Activated CD8-positive, alpha-beta memory T cell treated with anti-CD3 and anti-CD28 coated beads for 48 hours (primary cell): ENCODE measurements at regions not wholly inside any gene's neighbourhood (a gene's known extent, or its start where the extent isn't known, plus 50 kb on each side); places are given as distances from the start of the nearest gene placed in this dataset.
"Not testable (repeated sequence)": the region's sequence is repeated elsewhere in the genome, so short reads cannot be mapped to it uniquely, and the experiment has no call there.

Experiments
- DNase-seq, 3 experiments: peaks; one replicate each; pipeline ENCODE4 v3.0.0-alpha.2; 2020; ENCODE audit warnings: low read depth in 2 of 3, low spot score in 2 of 3

DNA sequence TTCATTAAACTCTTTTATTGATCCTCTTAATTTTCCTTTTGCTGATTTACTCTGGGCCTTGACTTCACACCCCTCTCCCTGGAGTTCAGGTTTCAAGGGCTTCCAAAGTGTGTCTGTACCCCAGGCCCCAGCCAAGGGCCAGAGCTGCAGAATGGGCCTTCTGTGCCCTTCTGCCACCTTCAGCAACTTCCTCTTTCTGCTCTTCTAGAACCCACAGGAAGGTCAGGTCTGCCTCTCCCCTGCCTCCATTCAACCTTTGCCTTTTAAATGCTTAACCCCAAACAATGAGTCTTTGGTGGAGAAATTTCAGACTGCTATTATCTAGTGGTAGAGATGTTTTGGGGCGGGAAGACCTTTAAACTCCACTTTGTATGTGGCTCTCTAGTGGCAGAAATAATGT is 63.1 kb downstream of the TSN start:
- DNase-seq, result no peak

GRCh38 chr2:121819846-121820245 is 64.4 kb downstream of the TSN start:
- DNase-seq, result no peak

DNA sequence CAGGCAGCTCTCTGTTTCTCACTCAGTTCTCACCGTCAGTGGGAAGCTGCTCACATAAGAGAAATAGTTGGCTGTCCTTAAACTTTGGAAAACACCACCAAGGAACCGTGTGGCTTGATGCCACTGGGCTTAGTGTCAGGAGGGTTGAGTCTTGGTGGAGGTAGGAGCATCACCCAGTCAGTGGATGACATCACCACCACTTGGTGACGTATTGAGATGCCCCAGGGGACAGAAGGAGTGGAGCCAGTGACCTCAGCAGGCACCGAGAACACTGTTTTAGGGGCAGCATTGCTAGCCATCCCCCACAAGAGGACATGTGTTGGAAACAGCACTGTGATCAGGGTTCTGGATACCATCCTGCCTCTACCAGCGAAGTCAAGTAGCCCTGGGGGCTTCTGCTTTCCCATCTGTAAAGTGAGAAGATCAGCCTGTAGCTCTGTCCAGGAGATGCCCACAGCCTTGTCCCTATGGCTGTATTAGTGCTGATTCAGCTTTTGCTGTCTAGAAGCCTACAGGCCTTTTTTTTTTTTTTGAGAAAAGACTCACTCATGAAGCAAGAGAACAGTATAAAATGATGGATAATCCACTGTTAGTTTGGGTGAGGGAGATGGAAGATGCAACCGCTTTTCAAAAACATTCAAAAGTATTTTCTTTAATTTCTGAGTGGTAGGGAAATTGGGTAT is 66.2 kb downstream of the TSN start:
- no peak for DNase-seq

GRCh38 chr2:121824264-121824663 is 68.8 kb downstream of the TSN start:
- no peak for DNase-seq

DNA sequence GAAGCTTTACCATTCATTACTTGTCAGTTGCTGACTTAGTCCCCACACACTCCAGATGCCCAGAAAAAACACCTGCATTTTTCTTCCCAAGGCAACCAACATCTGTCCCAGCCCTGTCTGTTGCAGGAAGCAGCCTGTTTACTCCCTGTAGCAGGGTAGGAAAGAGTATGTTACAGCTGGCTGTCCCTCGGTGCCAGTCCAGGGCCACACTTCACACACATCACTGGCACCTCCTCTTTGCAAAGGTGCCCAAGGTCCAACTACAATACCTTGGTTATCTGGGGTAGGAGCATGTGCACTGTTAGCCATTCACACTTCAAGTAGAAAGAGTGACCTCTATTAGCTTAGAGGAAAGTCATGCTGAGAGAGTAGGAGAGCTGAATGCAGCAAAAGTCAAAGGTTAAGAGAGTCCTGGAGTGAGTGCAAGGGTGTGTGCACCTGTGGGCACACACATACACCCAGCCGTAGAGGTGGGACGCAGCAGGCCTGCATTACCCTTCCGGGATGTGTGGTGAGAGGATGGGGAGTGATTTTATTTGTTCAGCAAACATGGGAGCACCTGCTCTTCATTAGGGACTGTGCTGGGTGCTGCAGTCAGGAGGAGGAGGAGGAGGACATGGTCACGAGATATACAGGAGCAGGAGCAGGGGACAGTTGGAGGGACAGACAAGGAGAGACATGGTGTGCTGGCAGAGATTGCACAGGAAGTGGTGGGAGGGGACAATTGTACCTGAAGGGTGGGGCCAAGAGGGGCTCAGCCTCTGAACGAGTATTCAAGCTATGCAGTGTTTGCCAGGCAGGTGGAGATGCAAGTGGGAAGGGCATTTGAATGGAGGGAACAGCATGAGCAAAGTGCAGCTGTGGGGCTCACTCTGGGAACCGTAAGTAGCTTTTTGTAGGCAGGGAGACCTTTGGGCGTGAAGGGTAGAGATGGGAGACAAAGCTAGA is 69.8 kb downstream of the TSN start:
- DNase-seq, result no peak

DNA sequence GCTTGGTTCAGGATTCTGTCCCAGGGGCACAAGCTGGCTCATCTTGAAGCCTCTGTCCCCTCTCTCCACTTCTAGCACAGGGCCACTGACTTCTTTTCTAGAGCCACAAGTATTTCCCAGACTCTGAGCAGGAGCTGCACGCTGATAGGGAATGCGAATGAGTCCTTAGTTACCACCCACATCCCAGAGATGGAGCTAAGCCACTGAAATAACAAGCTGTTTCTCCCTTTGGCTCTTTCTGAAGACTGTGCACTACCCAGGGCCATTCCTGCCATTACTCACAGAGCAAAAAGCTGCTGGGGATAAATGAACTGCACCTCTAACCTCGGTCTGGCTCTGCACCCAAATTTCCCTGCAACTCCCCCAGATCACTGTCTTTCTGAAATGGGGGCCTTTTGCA is 70.6 kb downstream of the TSN start:
- DNase-seq, result no peak

GRCh38 chr2:121828281-121828731 is 72.9 kb downstream of the TSN start:
- DNase-seq, result no peak

DNA sequence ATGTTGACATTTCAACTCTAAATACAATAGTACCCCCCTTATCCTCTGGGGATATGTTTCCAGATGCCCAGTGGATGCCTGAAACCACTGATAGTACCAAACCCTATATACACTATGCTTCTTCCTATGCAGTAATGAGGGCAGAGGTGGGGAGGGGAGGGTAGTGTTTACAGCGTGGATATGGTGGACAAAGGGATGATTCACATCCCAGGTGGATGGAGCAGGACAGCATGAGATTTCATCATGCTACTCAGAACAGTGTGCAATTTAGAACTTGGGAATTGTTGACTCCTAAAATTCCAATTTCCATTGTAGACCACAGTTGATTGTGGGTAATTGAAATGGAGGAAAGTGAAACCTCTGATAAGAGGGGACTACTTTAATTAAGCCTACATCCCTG is 75.4 kb downstream of the TSN start:
- DNase-seq, result no peak

- DNase-seq, result no peak
These were observed 76.4 kb downstream of the TSN start for GRCh38 chr2:121831841-121832240.

DNA sequence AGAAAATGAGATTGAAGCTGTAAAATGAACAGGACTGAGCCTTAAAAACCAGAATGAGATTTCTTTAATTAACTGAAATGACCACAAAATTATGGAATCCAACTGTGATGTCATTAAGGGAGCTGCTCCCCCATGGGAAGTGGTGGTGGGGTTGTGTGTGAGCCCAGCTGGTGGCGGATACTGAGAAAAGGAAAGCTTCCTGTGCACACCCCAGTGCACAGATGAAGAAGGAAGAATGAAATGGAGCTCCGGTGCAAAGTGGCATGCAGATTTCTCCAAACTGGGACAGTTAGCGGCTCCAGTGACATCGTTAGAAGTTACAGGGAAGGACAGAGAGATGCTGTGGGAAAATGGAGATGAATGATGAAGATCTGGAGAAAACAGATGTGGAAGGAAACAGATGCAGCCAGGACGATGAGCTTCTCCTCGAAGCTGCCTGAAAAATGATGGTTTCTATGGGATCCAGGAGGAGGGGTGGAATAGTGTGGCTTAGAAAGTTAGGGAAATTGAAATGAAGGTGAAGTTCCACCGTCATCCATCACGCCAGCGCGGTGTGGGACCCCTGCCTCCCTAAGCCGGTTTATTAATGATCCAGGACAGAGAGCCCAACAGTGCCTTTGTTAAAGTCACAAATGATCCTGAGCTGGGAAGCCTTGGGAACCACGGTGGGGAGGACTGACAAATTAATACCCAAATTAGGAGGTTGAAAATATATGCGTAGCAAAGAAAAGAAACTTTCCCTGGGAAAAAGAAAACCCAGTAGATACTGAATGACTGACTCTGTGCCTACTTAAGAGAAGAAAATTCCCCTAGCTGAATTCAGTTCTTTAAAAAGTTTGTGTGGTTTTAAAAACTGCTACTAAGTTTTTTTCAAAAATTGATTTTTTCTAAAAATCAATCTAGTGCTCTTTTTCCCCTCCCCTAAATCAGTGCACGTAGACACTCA is 77.2 kb downstream of the TSN start:
- DNase-seq, result no peak

- DNase-seq, result no peak
These were observed 77.9 kb downstream of the TSN start for GRCh38 chr2:121833358-121833723.

GRCh38 chr2:121836611-121837010 is 81.2 kb downstream of the TSN start:
- no peak for DNase-seq

DNA sequence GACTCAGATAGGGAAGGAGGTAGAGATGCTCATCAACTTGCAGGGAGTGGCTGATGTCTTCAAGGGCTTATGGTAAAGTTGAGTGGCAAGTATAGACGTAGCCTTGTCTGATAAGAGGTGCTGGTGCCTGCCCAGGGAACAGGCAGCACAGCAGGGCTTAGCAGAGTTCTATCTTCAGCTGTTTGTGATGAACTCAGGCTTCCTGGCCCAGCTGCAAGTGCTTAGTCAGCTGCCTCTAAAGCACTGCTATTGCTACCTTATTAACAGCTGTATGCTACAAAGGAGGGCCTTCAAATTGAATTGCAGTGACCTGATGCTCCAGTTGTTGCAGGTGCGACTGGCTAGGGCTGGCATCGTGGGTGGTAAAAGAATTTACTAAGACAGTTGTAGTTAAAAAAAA is 82.1 kb downstream of the TSN start:
- DNase-seq, result no peak

DNA sequence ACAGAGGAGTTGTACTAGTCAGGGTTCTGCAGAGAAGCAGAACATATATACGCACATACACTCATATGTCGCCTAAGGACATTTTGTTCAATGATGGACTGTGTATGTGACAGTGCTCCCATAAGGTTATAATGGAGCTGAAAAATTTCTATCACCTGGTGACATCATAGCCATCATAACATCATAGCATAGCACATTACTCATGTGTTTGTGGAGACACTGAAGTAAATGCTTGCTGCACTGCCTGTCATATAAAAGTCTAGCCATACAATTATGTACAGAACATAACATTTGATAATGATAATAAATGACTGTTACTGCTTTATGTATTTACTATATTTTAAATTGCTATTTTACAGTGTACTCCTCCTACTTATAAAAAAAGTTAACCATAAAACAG is 83.1 kb downstream of the TSN start:
- DNase-seq, result no peak

DNA sequence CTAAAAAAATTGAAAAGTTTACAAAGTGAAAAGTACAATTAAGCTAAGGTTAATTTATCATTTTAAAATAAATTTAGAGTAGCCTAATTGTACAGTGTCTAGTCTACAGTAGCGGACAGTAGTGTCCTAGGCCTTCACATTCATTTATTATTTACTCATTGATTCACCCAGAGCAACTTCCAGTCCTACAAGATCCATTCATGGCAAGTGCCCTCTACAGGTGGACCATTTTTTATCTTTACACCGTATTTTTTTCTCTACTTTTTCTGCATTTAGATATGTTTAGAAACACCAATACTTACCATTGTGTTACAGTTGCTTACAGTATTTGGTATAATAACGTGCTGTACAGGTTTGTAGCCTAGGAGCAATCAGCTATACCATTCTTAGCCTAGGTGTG is 84.1 kb downstream of the TSN start:
- no peak for DNase-seq

GRCh38 chr2:121849236-121849635 is 93.8 kb downstream of the TSN start:
- no peak for DNase-seq

GRCh38 chr2:121853149-121853548 is 97.7 kb downstream of the TSN start:
- DNase-seq, result not testable (repeated sequence)

- DNase-seq, result no peak
These were observed 100.1 kb downstream of the TSN start for GRCh38 chr2:121855510-121855909.

GRCh38 chr2:121856360-121856759 is 100.9 kb downstream of the TSN start:
- no peak for DNase-seq

- no peak for DNase-seq
These were observed 102.9 kb downstream of the TSN start for GRCh38 chr2:121858369-121858768.

DNA sequence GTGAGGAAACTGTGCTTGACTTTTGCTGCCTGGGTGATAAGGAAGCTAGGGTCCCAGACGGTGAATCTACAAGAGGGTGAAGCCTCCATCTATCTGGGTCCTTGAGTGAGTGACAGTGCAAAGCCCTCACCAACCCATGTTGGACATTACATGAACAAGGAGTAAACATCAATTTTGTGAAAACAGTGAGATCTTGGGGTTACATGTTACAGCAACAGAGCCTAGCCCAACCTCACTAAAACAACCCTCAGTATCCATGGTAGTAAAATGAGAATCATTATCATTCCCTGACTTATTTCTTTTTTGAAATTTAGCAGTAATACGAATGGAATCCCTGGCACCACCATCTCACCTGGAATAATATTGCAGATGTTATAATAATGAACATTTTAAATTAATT is 103.4 kb downstream of the TSN start:
- no peak for DNase-seq
